HEK293T (cell line): ENCODE measurements at regions not wholly inside any gene's neighbourhood (a gene's known extent, or its start where the extent isn't known, plus 50 kb on each side); places are given as distances from the start of the nearest gene placed in this dataset.
"Not testable (repeated sequence)": the region's sequence is repeated elsewhere in the genome, so short reads cannot be mapped to it uniquely, and the experiment has no call there.

Experiments used
- CTCF ChIA-PET: fragments of 350-600 bp; formaldehyde crosslinking; extraction: SDS; loops from one replicate; lab custom pipeline; 2021; ENCODE audit warnings: antibody characterized with exemption, inconsistent platforms; lab: Yijun Ruan, JAX
- POLR2A ChIA-PET: fragments of 350-600 bp; formaldehyde crosslinking; extraction: SDS; loops from one replicate; lab custom pipeline; 2020; ENCODE audit warnings: antibody characterized with exemption, inconsistent platforms; lab: Yijun Ruan, JAX
- DNase-seq: peaks from one replicate; pipeline ENCODE4 v3.0.0; 2012; ENCODE audit warnings: mixed read lengths; ENCODE audit errors: extremely low spot score
- ARNT ChIP-seq: fragments of 450-650 bp; IDR thresholded peaks from 2 replicates; pipeline ENCODE4 v1.6.1; 2017; ENCODE audit warnings: mild to moderate bottlenecking
- BHLHE40 ChIP-seq: fragments of 450-650 bp; IDR thresholded peaks from 2 replicates; pipeline ENCODE4 v1.6.1; 2016; ENCODE audit warnings: mild to moderate bottlenecking, moderate library complexity, borderline replicate concordance
- CTBP1 ChIP-seq: fragments of 450-650 bp; IDR thresholded peaks from 2 replicates; pipeline ENCODE4 v1.6.1; 2016; ENCODE audit warnings: borderline replicate concordance
- ELF4 ChIP-seq: fragments of 450-650 bp; IDR thresholded peaks from 2 replicates; pipeline ENCODE4 v1.6.1; 2017; ENCODE audit warnings: antibody characterized with exemption
- FOXA1 ChIP-seq: fragments of 450-650 bp; IDR thresholded peaks from 2 replicates; pipeline ENCODE4 v1.6.1; 2016; ENCODE audit warnings: mild to moderate bottlenecking
- FOXK2 ChIP-seq: fragments of 450-650 bp; IDR thresholded peaks from 2 replicates; pipeline ENCODE4 v1.6.1; 2016; ENCODE audit warnings: mild to moderate bottlenecking
- FOXM1 ChIP-seq: fragments of 450-650 bp; IDR thresholded peaks from 2 replicates; pipeline ENCODE4 v1.6.1; 2017; ENCODE audit warnings: mild to moderate bottlenecking, borderline replicate concordance
- HDGF ChIP-seq: fragments of 450-650 bp; IDR thresholded peaks from 2 replicates; pipeline ENCODE4 v1.6.1; 2017; ENCODE audit warnings: antibody characterized with exemption, borderline replicate concordance
- L3MBTL2 ChIP-seq: fragments of 450-650 bp; conservative IDR thresholded peaks from 2 replicates; pipeline ENCODE4 v1.6.1; 2016; ENCODE audit warnings: mild to moderate bottlenecking
- LEF1 ChIP-seq: fragments of 450-650 bp; IDR thresholded peaks from 2 replicates; pipeline ENCODE4 v1.6.1; 2017; ENCODE audit warnings: mild to moderate bottlenecking, borderline replicate concordance
- NFRKB ChIP-seq: fragments of 450-650 bp; IDR thresholded peaks from 2 replicates; pipeline ENCODE4 v1.6.1; 2016; ENCODE audit warnings: mild to moderate bottlenecking, moderate library complexity
- PKNOX1 ChIP-seq: fragments of 450-650 bp; IDR thresholded peaks from 2 replicates; pipeline ENCODE4 v1.6.1; 2016
- SP1 ChIP-seq: fragments of 450-650 bp; IDR thresholded peaks from 2 replicates; pipeline ENCODE4 v1.6.1; 2017
- SUZ12 ChIP-seq: fragments of 450-650 bp; IDR thresholded peaks from 2 replicates; pipeline ENCODE4 v1.6.1; 2016; ENCODE audit warnings: mild to moderate bottlenecking
- TARDBP ChIP-seq: fragments of 450-650 bp; IDR thresholded peaks from 2 replicates; pipeline ENCODE4 v1.6.1; 2016
- ZNF384 ChIP-seq: fragments of 450-650 bp; IDR thresholded peaks from 2 replicates; pipeline ENCODE4 v1.6.1; 2016

GRCh38 chr22:25497716-25498115 lies 66.8 kb upstream of the GRK3 start:
- POLR2A ChIA-PET, result no interaction called here
- TF ChIP-seq ARNT (no peak), PKNOX1 (no peak), SP1 (no peak), FOXA1 (no peak), TARDBP (no peak), HDGF (no peak), SUZ12 (no peak), L3MBTL2 (no peak), LEF1 (no peak), FOXM1 (no peak), FOXK2 (no peak), ZNF384 (no peak)
- DNase-seq, result no peak
- CTCF ChIA-PET, result no interaction called here

DNA sequence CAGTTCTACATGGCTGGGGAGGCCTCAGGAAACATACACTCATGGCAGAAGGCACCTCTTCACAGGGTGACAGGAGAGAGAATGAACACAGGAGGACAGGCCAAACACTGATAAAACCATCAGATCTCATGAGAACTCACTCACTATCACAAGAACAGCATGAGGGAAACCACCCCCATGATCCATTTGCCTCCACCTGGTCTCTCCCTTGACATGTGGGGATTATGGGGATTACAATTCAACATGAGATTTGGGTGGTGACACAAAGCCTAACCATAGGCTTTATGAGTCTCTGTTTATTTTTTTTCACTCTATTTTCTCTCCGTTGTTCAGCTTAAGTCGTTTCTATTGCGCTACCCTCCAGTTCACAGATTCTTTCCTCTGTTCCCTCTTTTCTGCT lies 63.8 kb upstream of the GRK3 start:
- CTCF ChIA-PET, DNase-seq, POLR2A ChIA-PET: not testable (repeated sequence)

GRCh38 chr22:25504017-25504416 lies 60.5 kb upstream of the GRK3 start:
- DNase-seq, CTCF ChIA-PET: not testable (repeated sequence)

GRCh38 chr22:25508161-25508560 lies 56.3 kb upstream of the GRK3 start:
- CTCF ChIA-PET, result no interaction called here
- DNase-seq, result no peak
- POLR2A ChIA-PET, result no interaction called here
- TF ChIP-seq L3MBTL2 (no peak), ZNF384 (no peak), NFRKB (no peak), PKNOX1 (no peak), FOXM1 (no peak)

More at GRCh38 chr22:25504017-25504416, 60.5 kb upstream of the GRK3 start:
- POLR2A ChIA-PET, result not testable (repeated sequence)

- ChIA-PET CTCF (no interaction called here), POLR2A (no interaction called here)
- TF ChIP-seq SP1 (no peak), L3MBTL2 (no peak), BHLHE40 (no peak), HDGF (no peak), ZNF384 (no peak), FOXA1 (no peak), ELF4 (no peak), ARNT (no peak), NFRKB (no peak), TARDBP (no peak), SUZ12 (no peak), LEF1 (no peak), FOXM1 (no peak), PKNOX1 (no peak), FOXK2 (no peak), CTBP1 (no peak)
- DNase-seq, result no peak
These were observed 55.6 kb upstream of the GRK3 start for GRCh38 chr22:25508761-25509321.

GRCh38 chr22:25509374-25509791 lies 55.1 kb upstream of the GRK3 start:
- ChIA-PET POLR2A (no interaction called here), CTCF (no interaction called here)
- TF ChIP-seq ELF4, result no peak
- TF ChIP-seq FOXA1, result no peak

DNA sequence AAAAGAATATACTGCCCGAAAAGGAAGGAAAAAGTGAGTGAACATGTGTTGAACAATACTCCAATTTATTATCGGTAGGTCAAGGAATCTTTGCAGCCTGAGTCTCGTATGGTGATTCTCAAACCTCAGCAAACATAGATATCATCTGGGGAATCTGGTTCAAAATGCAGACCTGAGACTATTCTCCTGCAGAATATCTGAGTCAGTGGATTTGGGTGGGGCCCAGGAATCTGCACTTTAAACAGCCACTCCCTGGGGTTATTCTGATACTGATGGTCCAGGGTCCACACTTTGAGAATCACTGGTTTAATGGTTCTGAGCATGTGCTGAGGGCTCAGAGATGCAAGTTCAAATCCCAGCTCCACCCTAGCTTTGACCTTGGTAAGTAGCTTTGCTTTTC lies 53.6 kb upstream of the GRK3 start:
- POLR2A ChIA-PET, result no interaction called here
- CTCF ChIA-PET, result no interaction called here

More at GRCh38 chr22:25509374-25509791, 55.1 kb upstream of the GRK3 start:
- no peak for DNase-seq

GRCh38 chr22:25511725-25512124 lies 52.8 kb upstream of the GRK3 start:
- POLR2A ChIA-PET, result no interaction called here
- TF ChIP-seq ZNF384 (no peak), FOXK2 (no peak), L3MBTL2 (no peak), PKNOX1 (no peak), FOXM1 (no peak), CTBP1 (no peak), TARDBP (no peak), BHLHE40 (no peak), NFRKB (no peak), LEF1 (no peak)
- CTCF ChIA-PET, result no interaction called here
- no peak for DNase-seq

More for the DNA sequence above, 53.6 kb upstream of the GRK3 start:
- TF ChIP-seq BHLHE40, result no peak
- TF ChIP-seq SP1, result no peak
- DNase-seq, result no peak
